ENCODE measurements at regions not wholly inside any gene's neighbourhood (a gene's known extent, or its start where the extent isn't known, plus 50 kb on each side); places are given as distances from the start of the nearest gene placed in this dataset.

GRCh38 chr13:103517066-103517767 is 451.0 kb upstream of the SLC10A2 start:
- H3K27ac ChIP-seq = peak overlapping the region; percentile 72
- no peak for TF ChIP-seq CTCF (conservative IDR thresholded peaks at IDR 0.05; ENCODE audit: low read depth, low read length)
- peak overlapping the region; percentile 44 for H2AFZ ChIP-seq (ENCODE audit: low read depth)
- H3K36me3 ChIP-seq (ENCODE audit: insufficient read depth) = no peaks in the 10 kb centered on the region
- H3K4me1 ChIP-seq (ENCODE audit: low read depth, poor library complexity, severe bottlenecking) = peaks cover 52% of the 10 kb centered on the region
- no peaks in the 10 kb centered on the region for H4K20me1 ChIP-seq (ENCODE audit: insufficient read depth)
- peak overlapping the region; percentile 64 for H3K4me2 ChIP-seq
- H3K9ac ChIP-seq = no peak overlapping the region; the same call in 1 of the 2 replicates
- no peak overlapping the region for H3K4me3 ChIP-seq (IDR thresholded peaks at IDR 0.05; ENCODE audit: insufficient read depth, low read depth, low read length)
- no peaks in the 10 kb centered on the region for H3K27me3 ChIP-seq (ENCODE audit: insufficient read depth, low read depth)
- no peaks in the 10 kb centered on the region for H3K79me2 ChIP-seq (ENCODE audit: insufficient read depth, low read depth)

- peak overlapping the region; percentile 47 for H2AFZ ChIP-seq (ENCODE audit: low read depth)
- peaks cover 52% of the 10 kb centered on the region for H3K4me1 ChIP-seq (ENCODE audit: low read depth, poor library complexity, severe bottlenecking)
- H3K4me3 ChIP-seq (IDR thresholded peaks at IDR 0.05; ENCODE audit: insufficient read depth, low read depth, low read length) = no peak overlapping the region
- H3K9ac ChIP-seq = no peak overlapping the region; the same call in 1 of the 2 replicates
- H4K20me1 ChIP-seq (ENCODE audit: insufficient read depth) = no peaks in the 10 kb centered on the region
- no peaks in the 10 kb centered on the region for H3K79me2 ChIP-seq (ENCODE audit: insufficient read depth, low read depth)
- TF ChIP-seq CTCF (conservative IDR thresholded peaks at IDR 0.05; ENCODE audit: low read depth, low read length) = no peak
- H3K27me3 ChIP-seq (ENCODE audit: insufficient read depth, low read depth) = no peaks in the 10 kb centered on the region
- H3K27ac ChIP-seq = peak overlapping the region; percentile 72
- peak overlapping the region; percentile 64 for H3K4me2 ChIP-seq
- no peaks in the 10 kb centered on the region for H3K36me3 ChIP-seq (ENCODE audit: insufficient read depth)
Measured at GRCh38 chr13:103516015-103516795, 450.0 kb upstream of the SLC10A2 start.

- H2AFZ ChIP-seq (ENCODE audit: low read depth) = no peak overlapping the region
- H3K27me3 ChIP-seq (ENCODE audit: insufficient read depth, low read depth) = no peaks in the 10 kb centered on the region
- H3K4me2 ChIP-seq = peak overlapping the region; percentile 64
- H3K27ac ChIP-seq = no peak overlapping the region
- H3K79me2 ChIP-seq (ENCODE audit: insufficient read depth, low read depth) = no peaks in the 10 kb centered on the region
- H3K4me3 ChIP-seq (IDR thresholded peaks at IDR 0.05; ENCODE audit: insufficient read depth, low read depth, low read length) = no peak overlapping the region
- no peak for TF ChIP-seq CTCF (conservative IDR thresholded peaks at IDR 0.05; ENCODE audit: low read depth, low read length)
- H3K36me3 ChIP-seq (ENCODE audit: insufficient read depth) = no peaks in the 10 kb centered on the region
- peaks cover 52% of the 10 kb centered on the region for H3K4me1 ChIP-seq (ENCODE audit: low read depth, poor library complexity, severe bottlenecking)
- H4K20me1 ChIP-seq (ENCODE audit: insufficient read depth) = no peaks in the 10 kb centered on the region
- H3K9ac ChIP-seq = no peak overlapping the region
Measured at GRCh38 chr13:103515410-103515809, 449.2 kb upstream of the SLC10A2 start.

DNA sequence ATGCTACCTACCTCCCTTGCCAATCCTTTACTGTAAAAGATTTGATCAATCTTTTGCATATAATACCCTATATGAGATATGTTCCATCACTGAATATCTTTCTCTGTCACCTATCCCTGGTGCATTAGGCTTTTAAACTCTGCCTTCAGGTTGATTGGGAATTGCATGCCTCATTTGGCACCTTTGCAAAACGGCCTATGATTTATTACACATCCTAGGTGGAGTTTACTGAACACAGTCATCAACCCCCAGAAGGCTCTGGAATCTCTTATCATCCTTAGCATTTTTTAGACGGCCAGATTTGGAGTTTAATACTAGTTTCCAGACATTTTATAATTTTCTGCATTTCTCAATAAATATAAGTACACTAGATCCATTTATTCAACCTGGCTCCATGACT is 448.4 kb upstream of the SLC10A2 start:
- no peaks in the 10 kb centered on the region for H3K27me3 ChIP-seq (ENCODE audit: insufficient read depth, low read depth)
- no peak overlapping the region for H3K27ac ChIP-seq
- no peak overlapping the region for H3K9ac ChIP-seq
- H3K4me3 ChIP-seq (IDR thresholded peaks at IDR 0.05; ENCODE audit: insufficient read depth, low read depth, low read length) = no peak overlapping the region
- H3K79me2 ChIP-seq (ENCODE audit: insufficient read depth, low read depth) = no peaks in the 10 kb centered on the region
- no peaks in the 10 kb centered on the region for H3K36me3 ChIP-seq (ENCODE audit: insufficient read depth)
- H4K20me1 ChIP-seq (ENCODE audit: insufficient read depth) = no peaks in the 10 kb centered on the region
- peak overlapping the region; percentile 12; the same call in 1 of the 2 replicates for H3K4me2 ChIP-seq
- no peak for TF ChIP-seq CTCF (conservative IDR thresholded peaks at IDR 0.05; ENCODE audit: low read depth, low read length)
- peaks cover 52% of the 10 kb centered on the region for H3K4me1 ChIP-seq (ENCODE audit: low read depth, poor library complexity, severe bottlenecking)
- H2AFZ ChIP-seq (ENCODE audit: low read depth) = no peak overlapping the region

Data from KMS-11 (cell line).